Activated CD4-positive, alpha-beta T cell treated with anti-CD3 and anti-CD28 coated beads for 24 hours (primary cell): ENCODE measurements at regions not wholly inside any gene's neighbourhood (a gene's known extent, or its start where the extent isn't known, plus 50 kb on each side); places are given as distances from the start of the nearest gene placed in this dataset.

Experiments
- DNase-seq, 2 donors: peaks; one replicate each; pipeline ENCODE4 v3.0.0-alpha.2; 2020; ENCODE audit warnings: low read depth in 2 of 2

DNA sequence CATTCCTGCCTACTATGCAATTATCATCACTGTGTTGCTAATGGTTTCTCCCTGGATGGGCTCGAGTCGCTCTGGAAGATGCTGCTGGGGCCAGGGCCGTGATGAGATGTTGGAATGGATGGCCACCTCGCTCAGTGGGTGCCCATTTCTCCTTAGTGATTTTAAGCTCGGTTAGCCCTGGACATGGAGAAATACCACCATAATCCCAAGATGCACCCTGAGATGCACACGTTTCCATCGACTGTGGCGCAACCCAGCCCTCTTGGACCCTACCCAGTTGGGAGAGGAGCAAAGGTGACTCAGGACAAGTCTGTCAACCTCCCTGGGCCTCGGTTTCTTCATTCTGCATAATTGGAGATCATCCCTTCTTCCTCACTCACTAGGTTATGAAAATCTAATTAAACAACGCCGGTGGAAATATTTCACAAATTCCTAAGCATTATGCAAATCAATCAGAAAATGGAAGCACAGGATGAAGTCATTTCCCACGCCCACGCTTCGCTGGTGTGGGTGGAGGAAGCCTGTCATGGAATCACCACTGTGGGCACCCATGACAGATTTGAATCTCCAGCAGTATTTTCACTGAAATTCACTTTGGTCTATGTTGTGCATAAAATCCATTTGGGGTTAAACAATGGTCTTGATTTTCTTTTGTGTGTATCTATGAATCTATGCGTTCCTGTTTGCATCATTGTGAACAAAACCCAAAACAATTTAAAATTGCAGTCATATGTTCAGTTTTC, 195.2 kb downstream of the AXIN2 start:
- DNase-seq: peak; percentile 39 to 74

DNA sequence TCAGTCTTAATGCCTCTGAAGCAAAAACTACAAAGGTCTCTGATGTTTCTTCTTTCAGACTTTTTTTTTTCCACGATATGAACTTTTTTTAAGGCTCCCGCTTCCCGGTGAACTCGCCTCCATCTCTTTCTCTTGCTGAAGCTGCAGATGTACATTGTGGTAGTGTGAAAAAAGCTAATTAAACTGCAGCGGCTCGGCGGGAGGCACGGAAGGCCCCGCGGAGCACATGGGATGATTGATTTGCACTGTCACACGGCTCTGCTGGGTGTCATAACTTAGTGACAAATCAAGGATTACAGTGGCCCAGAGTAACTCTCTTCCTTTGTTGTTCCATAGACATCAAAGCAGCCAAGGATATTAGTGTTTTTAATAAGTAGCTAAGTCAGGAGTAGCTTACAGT, 196.3 kb downstream of the AXIN2 start:
- DNase-seq: no peak

DNA sequence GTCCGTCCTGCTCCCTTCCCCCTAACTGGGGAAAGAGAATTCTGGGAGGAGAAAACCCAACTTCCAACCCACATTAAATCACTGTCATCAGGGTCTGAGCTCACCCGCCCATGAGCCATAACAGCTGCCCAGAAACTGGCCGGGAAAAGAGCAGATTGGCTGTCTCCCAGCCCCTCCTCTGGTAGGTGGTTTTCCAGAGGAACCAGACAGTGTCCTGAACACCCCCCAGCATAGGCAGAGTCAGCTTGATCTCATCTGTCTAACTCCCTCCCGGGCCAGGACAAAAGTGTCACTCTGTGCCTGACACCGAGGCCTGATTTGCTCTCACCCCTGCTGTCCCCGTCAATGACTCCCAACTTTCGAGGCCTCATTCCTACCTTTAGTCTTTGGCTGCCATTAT, 197.0 kb downstream of the AXIN2 start:
- no peak for DNase-seq

DNA sequence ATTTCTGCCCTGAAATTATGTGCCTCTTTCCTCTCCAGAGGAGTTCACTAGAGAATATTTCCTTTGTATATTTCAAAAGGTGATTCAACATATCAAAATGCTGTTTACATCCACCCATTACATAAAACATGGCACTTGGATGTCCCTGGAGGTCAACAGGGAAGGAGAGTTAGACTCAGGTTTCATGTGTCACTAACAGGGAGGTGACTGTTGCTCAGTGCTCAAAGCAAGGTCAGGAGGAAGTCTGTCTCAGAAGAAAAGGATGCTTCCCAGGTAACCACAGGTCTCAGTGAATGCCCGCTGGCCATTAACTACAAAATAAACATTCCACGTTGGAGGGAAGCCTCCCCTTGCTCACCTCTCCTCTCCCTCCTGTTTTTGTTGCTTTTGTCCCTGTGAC, 198.6 kb downstream of the AXIN2 start:
- DNase-seq: no peak

DNA sequence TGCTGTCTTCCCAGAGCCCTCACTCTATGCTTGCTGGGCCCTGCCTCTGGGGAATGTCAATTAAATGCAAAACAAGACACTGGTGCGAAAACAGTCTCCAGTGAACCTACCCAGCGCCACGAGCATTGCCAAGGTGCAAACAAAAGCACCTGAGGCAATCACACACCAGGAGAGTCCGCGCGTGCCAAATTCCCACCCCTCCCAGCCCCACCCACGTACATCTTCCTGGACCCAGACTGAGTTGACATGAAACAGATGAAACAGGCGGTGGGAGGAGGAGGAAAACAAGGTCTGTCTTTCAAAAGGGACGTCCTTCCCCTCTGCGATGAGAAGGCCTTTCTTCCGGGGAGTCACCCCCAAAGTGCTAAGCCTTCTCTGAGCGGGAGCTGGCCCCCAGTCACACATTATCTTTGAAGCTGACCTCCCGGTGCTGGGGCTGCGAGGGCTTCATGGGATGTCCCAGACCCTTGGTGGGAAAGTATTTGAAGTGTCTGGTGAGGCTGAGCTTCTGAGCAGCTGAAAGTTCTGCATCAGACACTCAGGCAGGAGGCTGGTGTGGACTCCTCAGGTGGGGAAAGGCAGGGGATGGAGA, 200.4 kb downstream of the AXIN2 start:
- no peak for DNase-seq

DNA sequence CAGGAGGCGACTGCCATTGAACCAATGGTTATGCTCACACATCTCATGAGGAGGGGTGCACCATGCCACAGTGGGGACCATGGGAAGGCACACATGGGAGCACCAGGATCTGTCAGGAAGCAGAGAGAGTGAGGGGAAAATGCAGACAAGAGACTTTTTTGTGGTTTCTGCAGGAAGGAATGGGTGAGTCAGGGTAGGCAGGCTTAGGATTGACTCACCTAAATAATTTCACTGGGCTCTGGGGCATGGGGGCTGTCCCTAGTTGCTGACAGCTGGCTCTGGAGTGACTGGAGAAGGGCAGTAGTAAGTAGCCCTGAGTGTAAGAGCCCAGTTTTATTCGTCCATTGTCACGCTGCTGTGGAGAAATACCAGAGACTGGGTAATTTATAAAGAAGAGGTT, 202.4 kb downstream of the AXIN2 start:
- peak; percentile 26 to 33 for DNase-seq

DNA sequence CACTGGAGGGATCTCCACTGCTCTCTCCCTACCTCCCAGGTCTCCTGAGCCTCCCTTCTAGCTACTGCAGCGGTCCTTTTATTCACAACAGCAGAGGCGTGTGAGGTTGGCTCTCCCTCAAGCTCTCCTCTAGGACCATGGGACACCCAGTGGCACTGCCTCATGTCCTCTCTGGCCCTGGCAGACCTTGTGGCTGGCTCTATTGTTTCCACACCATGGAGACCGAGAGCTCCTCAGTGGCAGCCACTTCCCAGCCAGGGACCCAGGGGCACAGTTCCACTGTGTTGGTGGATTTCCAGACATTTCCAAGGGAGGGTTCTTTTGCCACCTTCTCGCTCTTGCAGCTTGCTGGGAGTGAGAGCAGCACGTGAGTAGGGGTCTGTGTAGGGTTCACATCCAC, 204.9 kb downstream of the AXIN2 start:
- no peak for DNase-seq

DNA sequence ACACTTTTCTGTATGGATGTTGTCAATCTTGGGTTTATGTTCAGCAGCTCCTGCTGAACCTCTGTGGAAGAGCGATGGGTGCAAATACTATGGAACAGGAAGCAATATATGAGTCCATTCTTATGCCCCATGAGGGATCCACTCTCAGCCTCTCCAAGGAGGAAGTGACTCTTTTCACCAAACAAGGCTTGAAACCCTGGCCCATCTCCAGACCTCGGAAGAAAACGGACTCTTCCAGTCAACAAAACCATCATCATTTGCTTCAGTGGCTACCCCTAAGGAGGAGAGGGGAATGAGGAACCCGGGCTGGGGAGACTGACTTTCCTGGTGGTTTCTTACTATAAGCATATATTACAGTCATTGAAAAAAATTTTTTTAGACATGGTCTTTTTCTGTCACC, 206.2 kb downstream of the AXIN2 start:
- no peak for DNase-seq

DNA sequence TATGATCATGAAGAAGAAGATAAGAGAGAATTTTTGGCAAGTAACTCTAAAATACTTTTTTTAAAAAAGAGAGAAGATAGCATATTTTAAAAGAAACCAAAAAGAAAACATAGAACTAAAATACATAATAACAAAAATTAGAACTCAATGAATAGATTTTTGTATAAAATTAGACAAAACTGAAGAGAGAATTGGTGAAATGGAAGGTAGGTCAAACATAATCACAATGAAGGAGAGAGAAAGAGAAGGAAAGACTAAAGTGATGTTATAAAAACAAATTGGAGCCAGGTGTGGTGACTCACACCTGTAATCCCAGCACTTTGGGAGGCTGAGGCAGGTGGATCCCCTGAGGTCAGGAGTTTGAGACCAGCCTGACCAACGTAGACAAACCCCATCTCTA, 211.5 kb downstream of the AXIN2 start:
- no peak for DNase-seq

DNA sequence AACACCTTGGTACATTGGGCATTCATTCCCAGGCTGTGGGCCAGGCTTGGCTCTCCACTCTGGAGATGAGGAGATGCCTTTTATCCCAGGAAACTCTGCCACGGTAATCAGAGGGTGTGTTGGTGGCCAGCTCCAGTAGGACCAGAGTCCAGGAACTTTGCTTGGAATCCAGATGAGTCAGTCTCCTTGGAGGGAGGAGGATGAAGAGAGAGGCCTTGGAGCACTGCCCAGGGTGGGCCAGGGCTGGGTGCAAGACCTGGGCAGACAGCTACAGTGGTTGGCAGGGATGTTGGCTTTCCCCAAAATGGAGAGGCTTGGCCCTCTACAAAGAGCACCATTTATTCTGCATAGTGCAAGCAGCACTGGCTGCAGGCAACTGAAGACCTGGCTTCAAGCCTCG, 209.0 kb downstream of the RGS9 start:
- no peak for DNase-seq

DNA sequence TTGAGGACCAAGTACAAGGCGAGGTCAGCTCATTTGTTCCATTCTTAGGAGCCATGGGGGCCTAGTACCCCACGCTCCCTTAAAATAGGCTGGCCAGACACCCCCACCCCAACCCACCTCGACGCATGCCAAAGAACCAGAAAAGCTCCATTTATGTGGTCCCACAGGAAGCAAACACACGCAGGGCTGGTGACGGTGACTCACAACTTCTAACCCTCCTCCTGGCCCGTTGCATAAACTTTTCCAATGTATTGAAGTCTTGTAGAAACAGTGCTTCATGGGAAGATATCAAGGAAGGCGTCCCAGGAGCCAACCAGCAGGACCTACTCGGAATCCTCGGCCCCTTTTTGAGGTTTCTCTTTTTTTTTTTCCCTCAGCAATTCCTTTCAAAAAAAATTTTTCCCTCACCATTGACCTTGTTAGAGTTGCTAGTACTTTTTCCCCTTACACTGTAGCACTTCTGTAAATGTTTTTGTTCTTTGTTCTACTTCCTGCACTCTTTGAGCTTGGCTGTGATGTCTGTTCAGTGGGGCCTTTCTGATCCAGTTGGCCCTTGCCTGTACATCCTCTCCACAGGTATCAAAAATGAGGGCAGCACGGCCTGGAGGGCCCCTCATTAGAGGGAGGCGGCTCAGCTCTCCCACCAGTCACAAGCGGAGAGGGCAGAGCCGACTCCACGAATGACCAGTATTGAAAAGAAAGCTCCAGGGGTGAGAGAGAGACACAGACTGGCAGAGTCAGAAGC, 208.3 kb downstream of the RGS9 start:
- DNase-seq: peak in 1 of 2 donors; percentile 19

DNA sequence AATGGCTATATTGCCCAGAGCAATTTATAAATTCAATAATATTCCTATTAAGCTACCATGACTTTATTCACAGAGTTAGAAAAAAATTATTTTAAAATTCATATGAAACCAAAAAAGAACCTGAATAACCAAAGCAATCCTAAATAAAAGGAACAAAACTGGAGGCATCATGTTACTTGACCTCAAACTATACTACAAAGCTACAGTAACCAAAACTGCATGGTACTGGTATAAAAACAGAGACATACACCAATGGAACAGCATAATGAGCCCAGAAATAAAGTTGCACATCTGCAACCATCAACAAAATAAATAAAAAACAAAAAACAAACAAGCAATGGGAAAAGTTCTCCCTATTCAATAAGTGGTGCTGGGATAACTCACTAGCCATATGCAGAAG, 203.2 kb downstream of the RGS9 start:
- no peak for DNase-seq

DNA sequence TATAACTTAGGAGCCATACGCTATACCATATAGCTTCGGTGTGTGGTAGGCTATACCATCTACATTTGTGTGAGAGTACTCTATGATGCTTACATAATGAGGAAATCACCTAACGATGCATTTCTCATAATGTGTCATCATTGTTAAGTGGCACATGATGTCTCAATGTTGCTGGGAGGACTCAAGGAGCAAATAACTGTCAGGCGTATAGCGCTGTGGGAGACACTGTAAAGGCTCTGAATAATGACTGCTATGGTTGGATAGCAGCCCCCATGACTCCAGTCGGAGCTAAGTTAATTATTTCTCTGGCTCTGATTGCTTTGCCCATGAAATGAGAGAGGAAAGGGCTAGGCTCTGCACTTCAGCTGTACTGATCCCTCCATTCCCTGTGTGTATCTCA, 197.2 kb downstream of the RGS9 start:
- no peak for DNase-seq

DNA sequence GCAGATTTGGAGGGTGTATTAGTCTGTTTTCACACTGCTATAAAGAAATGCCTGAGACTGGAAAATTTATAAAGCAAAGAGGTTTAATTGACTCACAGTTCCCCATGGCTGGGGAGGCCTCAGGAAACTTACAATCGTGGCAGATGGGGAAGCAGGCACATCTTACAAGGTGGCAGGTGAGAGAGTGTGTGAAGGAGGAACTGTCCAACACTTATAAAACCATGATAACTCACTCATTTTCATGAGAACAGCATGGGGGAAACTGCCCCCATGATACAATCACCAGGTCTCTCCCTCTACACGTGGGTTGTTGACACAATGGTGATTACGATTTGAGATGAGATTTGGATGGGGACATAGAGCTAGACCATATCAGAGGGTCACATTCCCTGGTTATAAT, 195.6 kb downstream of the RGS9 start:
- no peak for DNase-seq

DNA sequence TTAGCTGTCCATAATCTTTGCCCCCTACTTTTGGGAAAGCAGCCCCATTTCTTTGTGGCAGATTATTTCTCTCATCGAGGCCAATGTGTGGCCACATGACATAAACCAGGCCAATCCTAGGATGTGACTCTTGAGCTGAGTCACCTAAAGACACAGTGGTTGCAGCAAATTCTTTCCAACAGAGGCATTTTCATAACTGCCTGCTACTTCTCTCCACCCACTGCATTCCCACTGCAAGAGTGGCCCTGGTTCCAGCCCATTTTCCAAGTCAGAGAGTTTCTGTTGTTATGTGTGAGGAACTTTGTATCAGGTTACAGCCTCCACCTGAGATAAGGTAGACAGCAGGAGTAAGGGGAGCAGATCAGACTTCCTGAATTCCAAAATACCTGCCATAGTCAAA, 195.2 kb downstream of the RGS9 start:
- no peak for DNase-seq

DNA sequence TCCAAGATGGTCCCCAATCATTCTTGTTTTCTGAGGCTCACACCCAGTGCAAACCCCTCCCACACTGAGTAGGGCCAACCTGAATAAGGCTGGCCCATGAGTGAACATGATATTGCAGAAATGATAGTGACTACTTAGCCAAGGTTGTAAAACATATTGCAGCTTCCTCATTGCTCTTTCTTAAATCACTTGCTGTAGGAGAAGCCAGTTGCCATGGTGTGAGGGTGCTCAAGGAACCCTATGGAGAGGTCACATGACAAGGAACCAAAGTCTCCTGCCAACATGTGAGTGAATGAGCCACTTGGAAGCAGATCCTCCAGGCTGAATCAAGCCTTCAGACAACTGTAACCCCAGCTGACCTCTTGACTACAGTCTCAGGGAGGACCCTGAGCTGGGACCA, 191.4 kb downstream of the RGS9 start:
- DNase-seq: no peak

DNA sequence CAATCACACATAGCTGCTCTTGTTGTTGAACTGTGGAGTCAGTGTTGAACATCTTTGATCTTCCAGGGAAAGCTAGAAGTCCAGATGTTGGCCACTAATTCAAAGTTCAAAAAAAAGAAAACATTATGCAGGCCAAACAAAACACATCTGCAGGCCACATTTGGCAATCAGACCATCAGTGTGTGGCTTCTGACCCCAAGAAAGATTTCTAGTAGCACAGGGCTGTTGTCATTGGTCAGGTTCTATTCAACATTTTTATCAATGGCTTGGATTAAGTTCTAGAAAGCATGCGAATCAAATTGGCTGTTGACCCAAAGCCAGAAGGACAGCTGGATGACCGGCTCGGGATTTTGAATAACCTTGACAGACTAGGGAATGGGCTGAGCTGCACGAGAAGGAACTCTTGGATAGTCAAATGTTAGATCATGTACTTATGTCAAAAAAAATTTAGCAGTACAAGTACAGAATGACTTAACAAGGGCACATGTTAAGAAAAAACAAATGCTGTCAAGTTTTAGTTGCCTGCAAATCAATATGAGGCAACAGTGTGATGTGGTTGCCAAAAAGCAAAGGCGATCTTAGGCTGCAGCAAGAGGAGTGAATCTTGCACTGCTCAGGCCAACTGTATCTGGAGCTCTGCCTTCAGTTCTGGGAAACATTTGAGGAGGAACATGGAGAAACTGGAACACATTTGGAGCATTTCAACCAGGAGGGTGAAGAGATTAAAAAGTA, 187.6 kb downstream of the RGS9 start:
- no peak for DNase-seq

DNA sequence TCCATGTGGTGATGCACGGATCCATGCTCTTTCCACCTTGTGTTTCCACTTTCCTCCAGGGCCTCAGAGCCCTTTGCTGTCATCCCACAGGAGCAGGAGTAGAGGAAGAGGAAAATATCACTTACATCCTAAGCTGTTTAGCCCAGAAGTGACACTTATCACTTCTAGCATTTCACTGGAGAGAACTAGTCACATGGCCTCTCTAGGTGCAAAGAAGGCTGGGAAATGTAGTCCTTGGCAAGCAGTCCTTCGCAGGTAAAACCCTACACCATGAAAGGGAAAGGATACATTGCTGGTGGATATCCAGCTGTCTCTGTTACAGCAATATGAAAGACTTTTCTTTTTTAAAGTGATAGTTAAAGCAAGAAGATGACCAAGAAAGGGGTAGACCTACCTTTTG, 185.9 kb downstream of the RGS9 start:
- DNase-seq: no peak

DNA sequence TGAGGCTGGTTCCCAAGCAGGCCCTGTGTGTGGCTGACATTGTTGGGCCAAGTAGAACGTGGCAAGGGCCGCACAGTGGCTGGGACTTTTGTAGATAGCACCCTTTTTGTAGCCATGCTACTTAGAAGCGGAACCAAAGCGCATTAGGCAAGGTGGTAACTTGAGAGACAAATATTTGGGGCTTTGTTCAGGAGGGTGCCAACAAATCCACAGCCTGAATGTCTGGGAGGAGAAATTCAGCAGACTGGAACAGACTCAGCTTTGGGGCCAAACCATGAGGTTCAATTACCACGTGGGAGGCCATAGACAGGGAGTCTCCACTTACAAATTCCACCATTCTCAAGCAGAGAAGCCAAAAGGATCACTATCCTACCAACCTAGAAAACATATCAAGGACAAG, 183.7 kb downstream of the RGS9 start:
- no peak for DNase-seq

DNA sequence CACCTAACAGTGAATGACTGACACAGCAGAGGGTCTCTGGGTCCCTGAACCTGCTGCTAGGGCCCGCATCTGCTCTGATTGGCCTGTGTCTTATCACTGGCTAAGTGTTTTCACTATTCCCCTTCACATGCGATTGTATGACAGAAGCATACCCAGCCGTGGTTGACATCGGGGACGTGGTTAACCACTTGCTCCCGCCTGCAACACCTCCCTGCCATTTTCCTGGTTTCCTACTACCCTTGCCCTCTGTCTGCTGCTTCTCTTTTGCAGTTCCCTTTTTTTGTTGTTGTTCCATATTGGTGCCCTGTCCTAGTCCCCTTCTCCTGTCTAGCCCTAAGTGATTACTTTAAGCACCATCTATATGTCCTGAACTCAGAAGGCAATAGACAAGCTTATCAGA, 177.0 kb downstream of the RGS9 start:
- no peak for DNase-seq

DNA sequence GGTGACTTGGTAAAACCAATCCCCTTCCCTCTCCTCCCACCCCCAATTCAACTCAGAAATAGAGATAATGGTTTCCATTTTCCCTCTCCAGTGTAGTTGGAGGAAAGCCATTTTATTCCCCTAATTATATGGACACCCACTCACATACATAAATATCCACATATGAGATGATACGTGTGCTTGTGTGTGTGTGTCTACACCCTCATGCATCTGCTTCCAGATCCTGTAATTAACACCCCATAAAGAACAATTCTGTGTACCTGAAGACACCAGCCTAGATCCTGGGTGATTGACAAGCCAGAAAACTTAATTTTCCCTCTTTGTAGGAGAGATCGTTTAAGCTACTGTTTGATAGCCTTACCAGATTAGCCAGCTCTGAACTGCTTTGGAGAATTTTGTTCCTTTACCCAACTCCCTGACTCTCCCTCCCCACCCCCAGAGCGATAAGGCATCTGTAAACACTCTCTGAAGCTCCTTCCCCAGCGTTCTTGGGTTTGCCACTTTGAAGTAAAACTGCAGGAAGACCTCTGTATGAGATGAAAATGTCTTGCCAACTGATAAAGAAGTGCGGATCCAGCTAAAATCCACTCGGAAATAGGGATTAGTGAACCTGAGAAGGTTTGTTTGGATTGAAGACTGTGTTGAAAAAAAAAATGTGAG, 175.7 kb downstream of the RGS9 start:
- no peak for DNase-seq

DNA sequence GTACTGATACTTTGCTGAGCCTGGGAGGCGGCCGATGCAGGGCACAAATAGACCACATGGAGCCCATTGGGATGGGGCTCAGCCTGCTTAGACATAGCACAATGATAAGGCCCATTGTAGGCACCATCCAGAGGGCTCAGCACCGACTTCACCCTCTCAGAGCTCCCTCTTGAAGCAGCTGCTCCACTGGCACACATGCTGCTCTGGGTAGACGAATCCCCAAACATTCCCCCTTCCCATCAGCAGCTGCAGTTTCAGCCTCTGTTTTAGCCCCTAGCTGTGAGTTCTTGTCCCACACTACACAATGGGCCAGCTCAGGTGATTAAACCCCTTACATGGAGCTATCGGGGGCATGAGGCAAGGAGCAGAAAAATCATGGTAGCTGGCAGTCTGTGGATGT, 174.1 kb downstream of the RGS9 start:
- DNase-seq: no peak
